ENCODE measurements at regions not wholly inside any gene's neighbourhood (a gene's known extent, or its start where the extent isn't known, plus 50 kb on each side); places are given as distances from the start of the nearest gene placed in this dataset.

- no peak for DNase-seq (ENCODE audit: low read depth)
Observed at GRCh38 chr20:54272901-54273488, 65.1 kb downstream of the PFDN4 start.

- no peak for DNase-seq (ENCODE audit: low read depth)
Observed at GRCh38 chr20:54275359-54276111, 67.6 kb downstream of the PFDN4 start.

GRCh38 chr20:54276577-54277169, 68.8 kb downstream of the PFDN4 start:
- no peak for DNase-seq (ENCODE audit: low read depth)

GRCh38 chr20:54278262-54278661, 70.4 kb downstream of the PFDN4 start:
- no peak for DNase-seq (ENCODE audit: low read depth)

GRCh38 chr20:54282625-54283024, 74.7 kb downstream of the PFDN4 start:
- DNase-seq (ENCODE audit: low read depth): no peak

- DNase-seq (ENCODE audit: low read depth): no peak
Observed at GRCh38 chr20:54283253-54283652, 75.4 kb downstream of the PFDN4 start.

GRCh38 chr20:54284928-54285704, 77.2 kb downstream of the PFDN4 start:
- DNase-seq (ENCODE audit: low read depth): no peak

- DNase-seq (ENCODE audit: low read depth): no peak
Observed at GRCh38 chr20:54290636-54291035, 82.7 kb downstream of the PFDN4 start.

- DNase-seq (ENCODE audit: low read depth): no peak
Observed at GRCh38 chr20:54291339-54292010, 83.6 kb downstream of the PFDN4 start.

GRCh38 chr20:54292185-54292584, 84.3 kb downstream of the PFDN4 start:
- no peak for DNase-seq (ENCODE audit: low read depth)

GRCh38 chr20:54293526-54293925, 85.6 kb downstream of the PFDN4 start:
- no peak for DNase-seq (ENCODE audit: low read depth)

GRCh38 chr20:54294094-54294493, 86.2 kb downstream of the PFDN4 start:
- DNase-seq (ENCODE audit: low read depth): no peak

- DNase-seq (ENCODE audit: low read depth): no peak
Observed at GRCh38 chr20:54295686-54296085, 87.8 kb downstream of the PFDN4 start.

GRCh38 chr20:54305421-54305820, 97.5 kb downstream of the PFDN4 start:
- no peak for DNase-seq (ENCODE audit: low read depth)

GRCh38 chr20:54306985-54307710, 99.3 kb downstream of the PFDN4 start:
- no peak for DNase-seq (ENCODE audit: low read depth)

- no peak for DNase-seq (ENCODE audit: low read depth)
Observed at GRCh38 chr20:54308804-54309203, 100.9 kb downstream of the PFDN4 start.

GRCh38 chr20:54318892-54319291, 111.0 kb downstream of the PFDN4 start:
- DNase-seq (ENCODE audit: low read depth): no peak

GRCh38 chr20:54320148-54320607, 112.3 kb downstream of the PFDN4 start:
- DNase-seq (ENCODE audit: low read depth): no peak

GRCh38 chr20:54321352-54322087, 113.6 kb downstream of the PFDN4 start:
- DNase-seq (ENCODE audit: low read depth): no peak

GRCh38 chr20:54323227-54323734, 115.4 kb downstream of the PFDN4 start:
- no peak for DNase-seq (ENCODE audit: low read depth)
